Epithelial cell of esophagus (primary cell): ENCODE measurements at regions not wholly inside any gene's neighbourhood (a gene's known extent, or its start where the extent isn't known, plus 50 kb on each side); places are given as distances from the start of the nearest gene placed in this dataset.
A peak's percentile ranks its signal among the peaks of the same experiment; 100 is the strongest.
"Not testable (repeated sequence)": the region's sequence is repeated elsewhere in the genome, so short reads cannot be mapped to it uniquely, and the experiment has no call there.

Source experiments
- DNase-seq: peaks from one replicate; pipeline ENCODE4 v3.0.0; 2010; ENCODE audit warnings: low read depth
- H3K4me3 ChIP-seq: 2 replicates; pipeline ENCODE4 v1.5.1; 2011; ENCODE audit warnings: mild to moderate bottlenecking, low read length, control low read depth
- CTCF ChIP-seq: IDR thresholded peaks from 2 replicates; pipeline ENCODE4 v1.5.1; 2011; ENCODE audit warnings: low read depth, mild to moderate bottlenecking, low read length, control low read depth, inconsistent platforms; ENCODE audit not compliant: insufficient read depth; ENCODE audit errors: missing control alignments

GRCh38 chr3:75906555-75907112 lies 121.3 kb upstream of the ZNF717 start:
- peak; percentile 46 for DNase-seq
- H3K4me3 ChIP-seq: peak overlapping the region; percentile 16

GRCh38 chr3:75913800-75914350 lies 128.5 kb upstream of the ZNF717 start:
- no peak for DNase-seq
- no peak for TF ChIP-seq CTCF
- no peak overlapping the region for H3K4me3 ChIP-seq

More at GRCh38 chr3:75906555-75907112, 121.3 kb upstream of the ZNF717 start:
- TF ChIP-seq CTCF: peak; percentile 37

GRCh38 chr3:75914741-75915140 lies 129.4 kb upstream of the ZNF717 start:
- H3K4me3 ChIP-seq, DNase-seq: not testable (repeated sequence)

- TF ChIP-seq CTCF: no peak
- no peak overlapping the region for H3K4me3 ChIP-seq
- DNase-seq: no peak
Observed at GRCh38 chr3:75938921-75939320, 153.6 kb upstream of the ZNF717 start.

- DNase-seq: no peak
- no peak for TF ChIP-seq CTCF
- H3K4me3 ChIP-seq: no peak overlapping the region
Observed at GRCh38 chr3:75951941-75952340, 166.6 kb upstream of the ZNF717 start.

GRCh38 chr3:75960031-75960430 lies 174.7 kb upstream of the ZNF717 start:
- not testable (repeated sequence) for H3K4me3 ChIP-seq, DNase-seq

- H3K4me3 ChIP-seq, DNase-seq: not testable (repeated sequence)
Observed at GRCh38 chr3:75962054-75962453, 176.7 kb upstream of the ZNF717 start.

- no peak overlapping the region for H3K4me3 ChIP-seq
- DNase-seq: no peak
- TF ChIP-seq CTCF: no peak
Observed at GRCh38 chr3:75967071-75967470, 181.7 kb upstream of the ZNF717 start.
